CD4-positive, alpha-beta T cell treated with Interleukin-6 at 100 ng/mL for 8 hours (primary cell): ENCODE measurements at regions not wholly inside any gene's neighbourhood (a gene's known extent, or its start where the extent isn't known, plus 50 kb on each side); places are given as distances from the start of the nearest gene placed in this dataset.
"Not testable (repeated sequence)": the region's sequence is repeated elsewhere in the genome, so short reads cannot be mapped to it uniquely, and the experiment has no call there.

ENCODE experiments used
- DNase-seq: peaks from one replicate; pipeline ENCODE4 v3.0.0-alpha.2; 2020; ENCODE audit warnings: mixed read lengths, low spot score

DNA sequence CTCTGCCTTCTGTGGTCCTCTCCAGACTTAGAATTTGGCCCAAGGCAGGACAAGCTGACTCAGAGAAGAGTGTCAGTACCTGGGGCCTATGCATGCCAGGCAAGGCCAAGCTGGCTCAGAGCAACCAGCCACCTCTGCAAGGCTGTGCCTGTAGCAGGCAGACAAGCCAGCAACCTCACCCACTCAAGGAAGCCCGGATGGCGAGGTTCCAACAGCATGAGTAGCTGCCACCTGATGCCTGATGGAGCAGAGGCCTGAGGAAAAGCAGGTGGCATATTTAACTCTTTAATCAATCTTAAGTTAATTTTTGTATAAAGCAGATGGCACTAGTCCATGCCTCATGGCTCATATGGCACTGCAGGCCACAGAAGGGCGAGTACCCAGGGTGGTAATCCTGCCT lies 3595.8 kb upstream of the OR11H1 start:
- DNase-seq, result not testable (repeated sequence)

DNA sequence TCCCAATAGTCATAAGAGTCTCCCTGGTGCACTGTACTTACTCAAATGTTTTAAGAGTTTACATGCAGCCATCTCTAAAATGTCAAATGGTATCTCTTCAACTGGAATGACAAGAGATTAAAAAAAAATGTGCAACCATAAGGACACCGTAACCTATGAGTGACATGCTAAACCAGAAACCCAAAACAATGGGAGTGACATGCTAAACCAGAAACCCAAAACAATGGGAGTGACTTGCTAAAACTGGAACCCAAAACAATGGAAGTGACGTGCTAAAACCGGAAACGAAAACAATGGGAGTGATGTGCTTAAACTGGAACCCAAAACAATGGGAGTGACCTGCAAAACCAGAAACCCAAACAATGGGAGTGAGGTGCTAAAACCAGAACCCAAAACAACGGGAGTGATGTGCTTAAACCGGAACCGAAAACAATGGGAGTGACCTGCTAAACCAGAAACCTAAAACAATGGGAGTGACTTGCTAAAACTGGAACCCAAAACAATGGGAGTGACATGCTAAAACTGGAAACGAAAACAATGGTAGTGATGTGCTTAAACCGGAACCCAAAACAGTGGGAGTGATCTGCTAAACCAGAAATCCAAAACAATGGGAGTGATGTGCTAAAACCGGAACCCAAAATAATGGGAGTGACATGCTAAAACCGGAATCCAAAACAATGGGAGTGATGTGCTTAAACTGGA lies 3559.9 kb upstream of the OR11H1 start:
- DNase-seq, result not testable (repeated sequence)

DNA sequence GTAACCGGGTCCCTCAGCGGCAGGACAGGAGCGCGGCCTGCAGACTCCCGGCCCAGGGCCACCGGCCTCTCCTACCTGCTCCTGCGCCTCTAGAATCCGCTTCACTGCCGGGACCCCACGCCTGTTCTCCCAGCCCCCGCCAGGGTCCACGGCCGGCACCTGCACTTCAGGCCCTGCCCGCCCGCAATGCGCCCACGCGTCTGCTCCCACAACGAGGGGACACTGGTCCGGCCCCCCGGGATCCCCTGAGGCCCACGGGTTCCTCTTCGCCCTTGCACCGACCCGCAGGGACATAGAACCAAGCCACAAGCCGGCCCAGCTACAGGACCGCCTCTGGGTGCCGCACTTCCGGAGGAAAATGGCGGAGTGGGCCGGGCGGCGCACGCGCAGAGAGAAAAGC lies 3554.1 kb upstream of the OR11H1 start:
- peak; percentile 1 for DNase-seq
